GM20431 (cell line): ENCODE measurements at regions not wholly inside any gene's neighbourhood (a gene's known extent, or its start where the extent isn't known, plus 50 kb on each side); places are given as distances from the start of the nearest gene placed in this dataset.
"Not testable (repeated sequence)": the region's sequence is repeated elsewhere in the genome, so short reads cannot be mapped to it uniquely, and the experiment has no call there.

Experiments
- in situ Hi-C: fragments of 300-500 bp; cut with MseI, MboI; formaldehyde crosslinking; loops from one replicate; pipeline ENCODE4 v1.15.0; 2020; ENCODE audit warnings: low sequenced_read_pairs; ENCODE audit not compliant: unreplicated experiment

GRCh38 chr11:119586181-119586580 lies 142.8 kb downstream of the NECTIN1 start:
- in situ Hi-C loops: no loop called here

- in situ Hi-C loops: no loop called here
Observed at GRCh38 chr11:119585043-119585781, 143.8 kb downstream of the NECTIN1 start.

DNA sequence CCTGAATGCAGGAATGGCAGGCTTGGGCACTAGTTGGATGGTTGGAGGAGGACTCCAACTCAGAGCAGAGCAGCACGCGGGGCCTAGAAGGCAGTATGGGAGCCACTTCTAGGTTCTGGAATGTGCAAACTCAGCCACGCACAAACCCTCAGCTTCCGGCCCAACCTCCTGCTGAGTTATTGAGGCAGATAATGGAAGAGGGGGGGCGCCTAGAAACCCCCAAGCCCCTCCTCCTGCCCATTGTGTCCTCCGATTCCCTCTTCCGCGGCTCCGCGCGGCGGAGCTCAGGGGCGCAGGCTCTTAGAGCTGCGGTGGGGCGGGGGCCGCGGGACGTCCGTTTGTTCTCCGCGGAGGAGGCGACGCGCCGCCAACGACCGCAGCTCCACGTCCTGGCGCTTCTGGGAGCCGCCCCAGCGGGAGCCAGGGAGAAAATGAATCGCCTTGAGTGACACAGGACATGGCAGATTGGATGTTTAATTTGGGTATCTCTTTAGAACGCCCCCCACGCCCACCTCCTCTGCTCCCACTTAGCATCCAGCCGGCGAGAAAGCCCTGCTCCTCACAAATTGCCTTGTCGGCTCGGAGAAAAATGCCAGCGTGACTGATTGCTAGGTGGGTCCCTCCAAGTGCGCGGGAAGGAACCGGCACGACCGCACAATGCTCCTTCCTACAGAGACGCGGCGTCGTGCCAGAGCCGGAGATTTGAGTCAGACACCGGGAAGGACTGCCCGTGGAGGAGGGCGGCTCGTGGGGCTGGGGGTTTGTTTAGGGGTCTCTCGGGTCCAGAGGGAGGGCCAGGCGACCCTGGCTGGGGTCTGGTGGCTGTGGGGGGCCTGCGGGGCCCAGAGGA lies 144.6 kb downstream of the NECTIN1 start:
- in situ Hi-C loops: no loop called here

GRCh38 chr11:119583585-119583984 lies 145.4 kb downstream of the NECTIN1 start:
- in situ Hi-C loops: no loop called here

DNA sequence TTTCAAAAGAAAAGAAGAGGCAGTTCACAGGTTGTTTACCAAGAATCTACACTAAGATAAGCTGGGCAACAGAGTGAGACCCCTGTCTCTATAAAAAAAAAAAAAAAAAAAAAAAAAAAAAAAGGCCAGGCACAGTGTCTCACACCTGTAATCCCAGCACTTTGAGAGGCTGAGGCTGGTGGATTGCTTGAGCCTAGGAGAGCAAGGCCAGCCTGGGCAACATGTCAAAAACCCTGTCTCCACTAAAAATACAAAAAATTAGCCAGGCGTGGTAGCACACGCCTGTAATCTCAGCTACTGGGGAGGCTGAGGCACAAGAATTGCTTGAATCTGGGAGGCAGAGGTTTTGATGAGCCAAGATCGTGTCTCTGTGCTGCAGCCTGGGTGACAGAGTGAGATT lies 147.6 kb downstream of the NECTIN1 start:
- in situ Hi-C loops: not testable (repeated sequence)

DNA sequence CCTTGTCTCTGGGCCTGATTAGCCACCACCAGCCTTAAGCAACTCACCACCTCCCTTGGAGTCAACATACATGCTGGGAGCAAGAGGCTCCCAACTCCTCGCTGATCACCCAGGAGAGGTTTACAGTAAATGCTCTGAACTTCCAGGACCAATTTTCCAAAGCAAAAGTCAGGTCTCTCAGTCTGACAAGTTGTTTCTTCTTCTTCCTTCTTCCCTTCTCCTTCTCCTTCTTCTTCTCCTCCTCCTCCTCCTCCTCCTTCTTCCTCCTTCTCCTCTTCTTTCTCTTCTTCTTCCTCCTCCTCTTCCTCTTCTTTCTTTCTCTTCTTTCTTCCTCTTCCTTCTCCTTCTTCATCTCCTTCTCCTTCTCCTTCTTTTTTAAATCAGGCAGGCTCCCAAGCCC lies 148.2 kb downstream of the NECTIN1 start:
- in situ Hi-C loops: no loop called here

GRCh38 chr11:119580081-119580480 lies 148.9 kb downstream of the NECTIN1 start:
- in situ Hi-C loops: no loop called here

DNA sequence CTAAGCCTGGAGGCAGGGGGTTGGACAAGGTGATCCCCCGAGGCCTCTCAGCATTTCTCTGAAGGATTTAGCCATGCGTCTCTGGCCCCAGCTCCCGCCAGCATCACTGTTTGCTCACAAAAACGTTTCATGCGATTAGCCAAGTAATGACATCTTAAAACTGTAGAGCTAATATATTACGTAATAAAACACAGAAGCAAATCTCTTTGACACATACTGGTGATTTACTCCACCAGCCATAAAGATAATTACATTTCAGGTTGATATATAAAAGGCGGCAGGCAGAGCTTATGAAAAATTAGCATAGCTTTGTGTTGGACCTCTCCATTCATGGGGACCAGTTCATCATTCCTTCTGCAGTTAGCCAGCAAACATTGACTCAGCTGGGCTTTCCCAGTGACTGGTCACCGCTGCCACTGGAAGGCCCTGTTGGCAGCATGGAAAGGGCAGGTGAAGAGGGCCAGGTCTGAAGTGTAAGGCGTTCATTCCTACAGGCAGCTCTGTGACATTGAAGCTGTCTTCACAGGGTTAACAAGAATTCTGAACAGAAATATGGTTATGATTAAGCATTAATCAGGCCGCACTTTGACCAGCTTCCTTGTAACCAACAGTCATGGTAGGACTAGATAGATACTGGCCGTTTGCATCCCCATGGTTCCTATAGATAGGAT lies 150.3 kb downstream of the NECTIN1 start:
- in situ Hi-C loops: no loop called here

DNA sequence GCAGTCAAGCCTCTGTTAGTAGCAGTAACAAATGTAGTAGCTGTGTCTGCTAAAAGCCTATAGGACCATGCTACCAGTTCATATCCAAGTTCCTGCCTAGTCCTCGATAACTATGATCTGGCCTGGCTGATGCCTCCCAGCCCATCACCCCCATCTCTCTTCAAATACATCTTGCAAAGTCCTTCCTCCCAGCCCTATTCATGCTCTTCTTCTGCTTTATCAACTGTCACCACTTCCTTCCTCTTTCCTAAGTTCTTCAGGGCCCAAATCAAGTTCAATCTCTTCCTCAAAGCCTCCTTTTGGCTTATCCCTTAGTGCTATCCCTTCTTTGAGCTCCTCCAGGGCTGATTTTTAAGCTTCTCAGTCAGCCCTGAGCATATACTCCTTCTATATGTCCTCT lies 150.9 kb upstream of the THY1 start:
- in situ Hi-C loops: no loop called here

DNA sequence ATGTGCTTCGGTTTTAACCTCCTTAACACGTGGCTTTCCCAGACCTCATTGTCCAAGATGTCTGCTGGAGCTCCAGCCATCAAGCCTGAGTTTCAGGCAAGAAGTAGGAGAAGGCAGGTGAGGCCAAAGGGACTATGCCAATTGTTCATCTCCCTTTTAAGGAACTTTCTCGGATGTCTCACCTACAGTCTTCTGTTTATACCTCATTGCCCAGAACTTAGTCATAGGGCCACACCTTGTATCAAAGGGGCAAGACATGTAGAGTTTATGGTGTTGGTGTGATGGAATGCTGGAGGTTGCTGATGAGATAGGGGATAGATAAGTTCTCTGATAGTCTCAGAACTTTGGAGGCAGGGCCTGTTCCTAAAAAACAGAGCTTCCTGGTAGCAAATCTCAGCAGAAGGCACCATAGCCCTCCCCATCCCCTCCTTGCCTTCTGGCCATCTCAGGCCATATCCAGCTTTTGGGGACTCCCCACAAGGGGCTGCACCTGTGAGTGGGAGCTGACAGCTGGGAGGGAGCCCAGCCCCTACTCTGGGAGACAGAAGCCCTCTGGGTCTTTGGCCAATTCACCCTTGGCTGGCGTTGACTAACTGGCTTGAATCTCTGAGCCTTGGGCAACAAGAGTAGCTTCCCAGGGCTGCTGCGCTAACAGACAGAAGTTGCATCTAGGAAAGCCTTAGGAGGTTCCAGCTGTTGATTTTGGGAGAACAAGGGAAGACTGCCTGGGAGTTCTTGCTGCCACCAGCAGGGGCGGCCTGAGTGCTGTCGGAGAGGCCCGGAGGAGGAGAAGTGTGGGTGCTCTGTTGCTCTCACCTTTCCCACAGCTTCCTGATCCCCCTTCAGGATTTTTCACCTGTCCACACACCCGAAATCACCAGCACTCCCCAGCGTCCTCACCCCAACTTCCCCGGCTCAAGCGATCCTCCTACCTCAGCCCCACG lies 149.8 kb upstream of the THY1 start:
- in situ Hi-C loops: no loop called here

DNA sequence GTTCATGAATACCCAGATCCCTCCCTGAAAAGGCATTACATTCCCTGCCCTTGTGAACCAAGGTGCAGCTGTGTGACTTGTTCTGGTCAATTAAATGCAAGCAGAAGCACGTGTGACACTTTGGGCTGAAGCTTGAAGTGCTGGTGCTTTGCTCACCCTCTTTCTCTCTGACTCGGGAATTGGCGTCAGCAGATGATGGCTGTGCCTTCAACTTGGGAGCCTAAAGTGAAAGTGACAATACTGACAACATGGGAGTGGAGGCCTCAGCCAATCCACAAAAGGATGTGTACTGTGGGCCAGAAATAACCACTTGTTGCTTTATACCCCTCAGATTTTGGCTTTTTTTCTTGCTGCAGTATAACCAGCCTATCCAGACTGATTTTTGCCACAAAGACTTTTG lies 148.3 kb upstream of the THY1 start:
- in situ Hi-C loops: no loop called here

- in situ Hi-C loops: no loop called here
Observed at GRCh38 chr11:119567688-119568582, 145.0 kb upstream of the THY1 start.

GRCh38 chr11:119566319-119566718 lies 143.3 kb upstream of the THY1 start:
- in situ Hi-C loops: no loop called here

DNA sequence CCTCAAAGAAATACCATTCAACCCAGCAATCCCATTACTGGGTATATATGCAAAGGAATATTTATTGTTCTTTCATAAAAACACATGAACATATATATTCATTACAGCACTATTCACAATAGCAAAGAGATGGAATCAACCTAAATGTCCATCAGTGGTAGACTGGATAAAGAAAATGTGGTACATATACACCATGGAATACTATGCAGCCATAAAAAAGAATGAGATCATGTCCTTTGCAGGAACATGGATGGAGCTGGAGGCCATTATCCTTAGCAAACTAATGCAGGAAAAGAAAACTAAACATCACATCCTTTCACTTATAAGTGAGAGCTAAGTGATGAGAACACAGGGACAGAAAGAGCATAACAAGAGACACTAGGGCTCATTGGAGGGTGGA lies 142.7 kb upstream of the THY1 start:
- in situ Hi-C loops: not testable (repeated sequence)

GRCh38 chr11:119560961-119561360 lies 138.0 kb upstream of the THY1 start:
- in situ Hi-C loops: no loop called here

DNA sequence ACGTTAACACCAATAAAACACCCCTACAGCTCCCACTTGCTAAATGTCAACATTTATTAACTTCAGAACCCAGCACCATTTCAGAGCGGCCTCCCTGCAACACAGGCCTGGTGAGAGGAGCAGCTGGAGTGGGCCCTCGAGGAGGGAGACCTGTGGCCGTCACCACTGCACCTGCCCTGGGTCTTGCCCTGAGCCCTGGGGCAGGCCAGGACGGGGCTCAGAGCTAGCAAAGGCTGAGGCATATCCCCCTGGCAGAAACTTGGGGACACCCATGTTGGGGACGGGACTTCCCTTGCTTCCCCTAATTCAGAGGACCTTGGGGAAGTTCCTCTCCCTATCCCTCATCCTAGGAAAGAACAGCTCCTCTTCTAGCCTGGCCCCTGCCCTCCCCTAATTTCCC lies 137.3 kb upstream of the THY1 start:
- in situ Hi-C loops: no loop called here

DNA sequence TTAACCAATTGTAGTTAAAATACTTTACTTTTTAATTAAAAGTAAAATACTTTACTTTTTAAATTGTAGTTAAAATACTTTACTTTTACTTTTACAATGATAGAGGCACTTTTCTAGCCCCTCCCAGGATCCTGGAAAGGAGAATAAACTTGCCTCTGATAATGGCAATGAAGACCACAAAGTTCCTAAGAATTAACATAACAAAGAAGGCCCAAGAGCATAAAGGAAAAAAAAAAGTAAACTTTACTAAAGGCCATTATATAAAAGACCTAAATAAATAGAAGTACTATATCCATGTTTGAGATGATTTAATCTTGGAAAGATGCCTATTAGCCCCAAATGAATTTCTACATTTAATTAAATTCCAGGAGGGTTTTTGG lies 129.1 kb upstream of the THY1 start:
- in situ Hi-C loops: no loop called here

- in situ Hi-C loops: no loop called here
Observed at GRCh38 chr11:119551420-119552105, 128.6 kb upstream of the THY1 start.
